ENCODE measurements at regions not wholly inside any gene's neighbourhood (a gene's known extent, or its start where the extent isn't known, plus 50 kb on each side); places are given as distances from the start of the nearest gene placed in this dataset.
A peak's percentile ranks its signal among the peaks of the same experiment; 100 is the strongest.
"Not testable (repeated sequence)": the region's sequence is repeated elsewhere in the genome, so short reads cannot be mapped to it uniquely, and the experiment has no call there.

DNA sequence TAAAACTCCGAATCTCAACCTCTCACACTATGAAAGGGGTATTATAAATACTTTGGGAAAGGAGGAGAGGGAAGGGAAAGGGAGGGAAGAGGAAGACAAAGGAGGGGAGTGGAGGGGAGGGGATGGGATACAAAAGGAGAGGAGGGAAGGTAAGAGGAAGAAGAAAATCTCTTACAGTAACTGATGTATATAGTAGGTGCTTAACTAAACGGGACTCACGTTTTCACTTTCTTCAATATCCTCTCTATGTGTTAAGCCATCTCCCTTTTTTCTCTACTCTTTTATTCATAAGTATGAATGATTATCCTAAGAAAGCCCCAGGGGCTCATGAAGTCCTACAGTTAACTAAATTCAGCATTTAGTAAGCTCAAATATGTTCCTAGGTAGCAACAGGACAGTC lies 729.6 kb upstream of the NR2F2 start:
- DNase-seq (ENCODE audit: low read depth): no peak

DNA sequence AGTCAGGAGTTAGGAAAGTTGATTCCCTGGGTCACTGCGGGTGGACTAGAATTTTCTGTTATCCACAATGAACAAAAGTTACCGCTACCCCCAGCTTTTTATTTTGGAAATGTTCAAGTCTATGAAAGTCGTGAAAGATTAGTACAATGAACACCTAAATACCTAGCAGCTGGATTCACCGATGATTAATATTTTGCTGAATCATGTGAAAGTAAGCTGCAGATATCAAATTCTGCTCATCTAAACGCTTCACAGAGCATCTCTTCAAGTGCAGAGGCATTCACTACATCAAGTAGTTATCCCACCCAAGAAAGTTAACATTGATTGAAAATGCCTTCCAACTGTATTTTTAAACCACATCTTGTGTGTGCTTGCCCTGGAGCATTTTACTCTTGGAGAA lies 729.0 kb upstream of the NR2F2 start:
- DNase-seq (ENCODE audit: low read depth): no peak

DNA sequence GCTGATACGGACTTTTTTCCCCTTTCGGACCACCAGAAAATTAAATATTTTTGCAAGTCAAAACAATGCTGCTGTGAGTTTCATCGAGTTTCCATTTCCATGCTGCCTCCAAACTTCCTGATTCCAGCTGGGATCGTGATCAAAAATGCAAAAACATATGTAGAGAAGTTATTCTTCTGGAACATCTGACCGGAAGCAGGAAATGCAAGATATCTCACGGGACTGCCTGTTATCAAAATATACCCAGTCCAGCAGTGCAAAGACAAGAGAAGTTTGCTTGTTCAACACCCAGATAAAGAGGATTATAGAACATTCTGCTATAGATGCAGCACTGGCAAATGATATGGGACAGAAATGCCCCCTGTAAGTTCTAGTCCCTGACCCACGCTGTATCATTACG lies 726.7 kb upstream of the NR2F2 start:
- no peak for DNase-seq (ENCODE audit: low read depth)

DNA sequence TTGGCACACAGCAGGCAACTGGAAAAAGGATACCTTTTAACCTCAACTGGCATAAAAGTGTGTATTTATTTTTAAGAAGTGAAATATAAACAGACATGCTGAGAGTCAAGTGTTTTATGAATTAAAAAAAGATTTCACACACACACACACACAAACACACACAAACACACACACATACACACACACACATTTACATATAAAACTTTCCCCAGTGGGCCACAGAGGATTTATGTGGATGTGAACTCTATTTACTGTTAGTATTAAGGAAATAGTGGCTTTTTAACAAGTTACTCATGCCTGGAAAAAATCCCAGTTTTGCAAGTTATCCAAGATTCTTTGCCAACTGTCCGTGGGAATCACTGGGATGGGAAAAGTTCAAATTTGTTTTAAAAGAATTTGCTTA lies 725.9 kb upstream of the NR2F2 start:
- peak; percentile 53 for DNase-seq (ENCODE audit: low read depth)

DNA sequence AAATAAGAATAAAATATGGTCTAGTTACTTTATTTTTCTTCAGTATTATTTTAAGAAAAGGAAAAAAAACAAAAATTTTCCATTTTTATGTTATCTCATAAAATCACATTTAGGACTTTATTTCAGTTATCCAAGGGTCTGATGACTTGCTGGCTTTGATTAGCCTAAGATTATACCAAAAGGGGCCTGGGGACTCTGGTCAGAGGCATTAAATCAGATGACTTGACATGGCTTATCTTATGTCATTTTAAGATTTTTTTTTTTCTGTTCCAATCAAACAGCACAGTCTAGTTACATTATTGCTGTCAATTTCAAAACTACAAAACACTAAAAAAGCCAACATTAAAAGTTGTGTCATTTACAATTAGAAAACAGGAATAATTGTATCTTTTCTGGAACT lies 725.4 kb upstream of the NR2F2 start:
- DNase-seq (ENCODE audit: low read depth): no peak

DNA sequence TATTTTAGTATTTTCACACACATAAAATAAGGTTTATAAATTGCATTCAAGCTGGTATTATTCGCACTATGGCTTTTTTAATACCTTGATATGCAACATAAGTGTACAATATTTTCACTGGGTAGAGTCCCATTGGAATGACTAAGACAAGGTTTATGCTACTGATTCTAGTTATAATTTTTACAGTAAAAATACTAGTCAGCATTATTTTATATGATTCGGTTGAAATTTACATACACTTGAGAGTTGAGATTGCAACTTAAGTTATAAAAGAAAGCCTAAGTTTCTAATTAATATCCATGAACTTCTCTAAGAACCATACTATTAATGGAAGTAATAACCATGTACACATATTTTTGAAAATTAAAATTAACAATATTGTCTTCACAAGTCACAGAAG lies 723.9 kb upstream of the NR2F2 start:
- DNase-seq (ENCODE audit: low read depth): no peak

DNA sequence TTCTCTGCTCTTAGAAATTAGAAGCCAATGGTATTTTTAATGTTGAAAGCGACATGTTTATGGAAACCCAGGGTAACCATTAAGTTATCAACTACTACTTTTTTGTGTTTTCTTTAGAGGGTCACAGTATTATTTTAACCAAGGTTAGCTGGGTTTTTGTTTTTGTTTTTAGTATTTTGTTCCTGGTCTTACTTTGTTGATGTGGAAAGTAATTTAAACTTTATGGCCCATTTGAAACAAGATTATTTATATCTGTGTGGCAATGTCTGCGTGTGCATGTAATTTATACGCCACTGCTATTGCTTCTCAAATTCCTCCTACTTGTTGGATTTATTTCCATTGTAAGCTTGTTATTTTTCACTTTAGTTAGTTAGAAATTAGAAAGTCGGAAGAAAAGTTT lies 722.1 kb upstream of the NR2F2 start:
- no peak for DNase-seq (ENCODE audit: low read depth)

DNA sequence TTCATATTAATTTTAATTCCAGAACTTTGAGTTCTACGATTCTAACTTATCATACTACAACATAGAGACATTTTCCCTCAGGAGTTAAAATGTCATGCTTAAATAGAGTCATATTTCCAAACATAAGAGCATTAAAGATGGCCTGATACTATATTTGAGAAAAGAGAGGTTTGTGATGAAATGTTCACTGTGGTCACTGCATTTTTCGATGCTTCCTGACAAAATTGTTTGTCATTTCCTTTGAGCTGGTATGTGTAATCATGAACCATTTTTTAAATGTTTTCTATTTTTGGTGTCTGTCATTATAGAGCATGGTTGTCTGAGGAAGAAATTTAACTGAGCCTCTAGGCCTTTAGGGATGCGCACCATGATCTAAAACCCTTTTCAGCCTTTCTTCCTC lies 721.4 kb upstream of the NR2F2 start:
- no peak for DNase-seq (ENCODE audit: low read depth)

DNA sequence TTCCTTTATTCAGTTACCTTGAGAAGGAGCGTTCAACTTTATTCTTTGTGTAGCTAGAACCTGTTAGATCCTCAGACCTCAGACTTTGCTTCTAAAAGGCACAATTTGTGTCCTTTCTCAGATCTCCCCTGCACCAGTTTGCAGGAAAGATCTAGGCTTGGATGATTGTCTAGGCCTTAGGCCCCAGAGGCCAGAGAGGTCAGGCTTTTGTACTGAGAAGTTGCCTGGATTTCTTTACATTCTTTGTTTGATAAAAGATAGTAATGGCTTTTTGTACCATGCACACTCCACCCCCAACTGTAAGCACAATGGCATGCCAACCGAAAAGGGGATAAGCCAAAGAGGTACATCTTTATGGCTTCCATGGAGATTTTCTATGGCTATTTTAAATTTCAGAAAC lies 719.6 kb upstream of the NR2F2 start:
- DNase-seq (ENCODE audit: low read depth): no peak

DNA sequence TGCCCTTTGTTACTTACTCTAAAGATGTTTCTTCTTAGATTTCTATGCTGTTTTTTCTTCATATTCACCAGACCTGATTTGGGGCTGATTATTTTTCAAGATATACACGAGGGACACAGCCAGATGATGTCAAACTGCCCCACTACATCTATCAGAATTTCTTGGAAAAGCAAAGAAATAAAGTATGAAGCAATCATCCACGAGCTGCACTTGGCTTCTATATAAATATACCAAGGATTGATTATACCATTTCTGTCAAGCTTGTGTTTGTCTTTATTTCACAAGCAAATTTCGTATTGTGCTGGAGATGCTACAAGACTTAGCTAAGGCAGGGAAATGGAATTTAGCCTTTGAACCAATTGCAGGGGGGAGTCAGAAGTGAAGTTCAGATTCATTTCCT lies 715.1 kb upstream of the NR2F2 start:
- DNase-seq (ENCODE audit: low read depth): no peak

DNA sequence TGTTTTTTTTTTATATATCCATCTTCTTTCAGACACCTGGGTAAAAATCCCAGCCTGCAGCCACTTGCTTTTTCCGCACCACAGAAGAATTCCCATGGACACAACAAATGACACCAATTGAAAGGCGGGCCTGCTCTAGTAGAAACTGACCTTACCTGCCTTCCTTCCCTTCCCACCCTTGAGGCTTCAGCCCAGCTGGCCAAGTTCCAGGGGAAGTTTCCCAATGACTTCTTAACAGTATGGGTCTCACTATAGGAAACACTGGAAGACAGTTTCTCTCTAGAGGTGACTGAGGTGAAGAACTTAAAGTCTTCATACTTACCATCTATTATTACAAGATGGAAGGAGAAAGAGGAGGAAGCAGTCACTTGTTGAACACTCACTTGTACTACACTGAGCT lies 714.2 kb upstream of the NR2F2 start:
- DNase-seq (ENCODE audit: low read depth): no peak

DNA sequence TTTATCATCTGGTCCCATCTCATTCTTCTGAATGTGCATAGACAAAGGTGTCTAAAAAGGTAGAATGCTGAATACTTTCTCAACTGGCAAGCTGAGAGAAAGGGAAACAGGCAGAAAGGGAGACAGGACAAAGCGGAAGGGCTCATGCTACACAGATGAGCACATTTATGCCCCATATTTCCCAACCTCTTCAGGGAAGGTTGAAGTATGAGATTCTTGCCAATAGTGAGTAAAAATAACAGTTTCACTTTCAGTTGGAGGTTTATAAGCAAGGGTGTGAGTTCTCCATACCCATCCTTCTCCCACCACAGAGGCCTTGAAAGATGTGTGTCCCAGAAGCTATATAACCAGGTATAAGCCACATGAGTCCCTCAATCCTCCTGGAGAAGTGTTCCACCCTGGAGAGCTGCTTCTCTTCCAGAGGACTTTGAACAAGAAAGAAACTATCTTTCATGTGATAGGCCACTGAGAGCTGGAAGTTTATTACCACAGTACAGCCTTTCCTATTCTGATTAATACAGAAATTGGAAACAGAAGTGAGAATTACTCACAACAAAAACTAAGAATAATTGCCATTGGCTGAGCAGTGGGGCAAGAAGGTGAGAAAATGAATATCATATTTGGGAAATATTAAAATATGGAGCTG lies 709.4 kb upstream of the NR2F2 start:
- DNase-seq (ENCODE audit: low read depth): no peak

DNA sequence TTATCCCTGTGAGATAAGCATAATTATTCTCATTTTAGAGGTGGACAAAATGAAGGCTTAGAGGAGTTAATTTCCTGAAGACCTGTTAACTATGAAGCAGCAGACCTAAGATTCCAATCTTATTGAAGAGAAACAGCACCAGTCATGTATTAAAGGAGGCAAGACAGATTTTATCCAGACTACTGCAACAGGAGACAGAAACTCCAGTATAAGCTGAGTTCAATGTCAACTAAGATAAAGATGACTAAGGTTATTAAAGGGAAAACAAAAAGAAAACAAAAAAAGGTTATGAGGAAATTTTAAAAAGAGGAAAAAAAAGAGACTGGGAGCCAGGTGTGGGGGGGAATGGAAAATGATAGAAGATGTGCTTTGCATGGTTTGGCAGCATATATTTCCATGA lies 707.7 kb upstream of the NR2F2 start:
- no peak for DNase-seq (ENCODE audit: low read depth)

DNA sequence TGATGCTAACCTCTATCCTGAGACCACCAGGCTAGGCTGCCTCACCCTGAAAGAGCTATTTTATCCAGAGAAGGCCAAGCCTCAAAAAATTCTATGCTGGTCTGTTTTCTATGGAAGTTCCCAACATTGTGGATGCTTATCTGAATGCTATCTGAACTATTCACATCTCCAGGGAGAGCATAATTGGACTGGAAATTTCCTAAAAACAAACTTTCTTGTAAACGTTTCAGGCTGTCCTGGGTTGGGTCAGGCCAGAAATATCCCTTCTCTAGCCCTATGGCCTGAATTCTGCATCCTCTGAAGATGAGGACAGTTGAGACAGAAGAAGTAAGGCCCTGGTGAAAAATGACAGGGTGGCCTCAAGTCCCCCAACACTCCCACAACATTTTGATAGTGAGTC lies 706.4 kb upstream of the NR2F2 start:
- DNase-seq (ENCODE audit: low read depth): no peak

DNA sequence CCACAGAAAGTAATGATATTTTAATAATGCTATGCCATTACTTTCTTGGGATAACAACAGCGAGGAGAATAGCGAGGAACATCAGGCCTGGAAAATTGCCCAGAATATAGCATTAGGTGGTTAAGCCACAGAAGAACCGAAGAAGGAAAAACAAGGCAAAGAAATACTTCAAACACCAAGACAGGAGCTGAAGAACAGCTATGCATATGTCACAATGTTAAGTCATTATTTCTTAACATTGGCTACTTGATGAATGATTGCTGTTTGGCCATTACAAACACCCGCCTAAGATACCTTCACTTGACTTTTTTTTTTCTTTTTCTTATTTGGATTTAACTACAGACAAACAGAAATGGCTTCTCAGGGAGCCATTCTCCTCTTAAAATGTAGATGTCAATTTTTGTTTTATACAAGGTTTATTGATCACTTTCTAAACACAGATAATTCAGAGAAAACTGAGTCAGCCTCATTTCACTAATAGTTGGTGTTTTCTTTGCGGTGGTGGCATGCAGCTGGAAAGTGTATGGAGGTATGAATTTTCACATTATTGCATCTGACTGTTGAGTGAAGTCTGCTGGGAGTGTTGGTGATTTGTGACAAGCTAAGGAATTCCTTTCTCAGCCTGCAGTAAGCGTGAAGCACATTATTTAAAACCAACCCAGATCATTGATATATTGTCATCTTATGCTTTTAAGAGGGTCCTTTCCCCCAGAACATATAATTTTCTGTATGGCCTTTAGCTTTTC lies 705.7 kb upstream of the NR2F2 start:
- DNase-seq (ENCODE audit: low read depth): no peak

DNA sequence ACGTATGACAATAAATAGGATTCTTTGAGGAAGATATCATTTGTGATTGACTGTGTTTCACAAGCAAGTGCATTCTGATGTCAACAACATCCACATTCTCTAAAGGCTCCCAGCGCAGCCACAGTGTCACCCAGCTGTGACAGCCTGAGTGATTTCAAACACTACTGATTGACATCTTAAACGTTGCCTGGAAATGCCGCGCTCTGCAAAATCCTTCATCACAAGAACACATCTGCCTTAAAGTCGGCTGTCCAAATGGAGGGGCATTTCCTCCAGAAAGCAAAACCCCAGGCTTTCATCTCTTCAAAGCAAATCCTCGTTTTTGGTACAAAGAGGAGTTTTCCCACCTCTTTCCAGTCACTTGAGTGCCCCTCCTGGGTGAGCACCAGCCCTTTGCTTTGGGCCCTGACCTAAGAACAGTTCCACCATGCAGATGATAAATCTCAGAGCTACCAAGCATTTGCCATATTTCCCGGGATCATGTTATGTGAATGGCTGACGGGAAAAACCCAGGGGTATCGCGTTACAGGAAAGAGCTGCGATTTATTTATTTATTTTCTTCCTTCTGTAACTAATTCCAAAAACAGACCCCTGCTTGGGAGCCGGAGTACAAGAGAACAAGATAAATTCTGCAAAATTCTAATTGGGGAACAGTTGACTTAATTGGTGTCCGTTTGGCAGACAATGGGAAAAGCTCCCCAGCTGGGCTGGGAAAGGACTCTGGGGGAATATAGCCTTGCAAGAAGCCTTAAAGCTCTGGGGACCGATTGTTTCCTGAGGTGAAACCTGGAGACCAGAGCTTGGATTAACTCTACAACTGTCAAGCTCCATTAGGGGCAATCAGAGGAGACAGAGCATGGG lies 703.8 kb upstream of the NR2F2 start:
- peak; percentile 16 for DNase-seq (ENCODE audit: low read depth)

DNA sequence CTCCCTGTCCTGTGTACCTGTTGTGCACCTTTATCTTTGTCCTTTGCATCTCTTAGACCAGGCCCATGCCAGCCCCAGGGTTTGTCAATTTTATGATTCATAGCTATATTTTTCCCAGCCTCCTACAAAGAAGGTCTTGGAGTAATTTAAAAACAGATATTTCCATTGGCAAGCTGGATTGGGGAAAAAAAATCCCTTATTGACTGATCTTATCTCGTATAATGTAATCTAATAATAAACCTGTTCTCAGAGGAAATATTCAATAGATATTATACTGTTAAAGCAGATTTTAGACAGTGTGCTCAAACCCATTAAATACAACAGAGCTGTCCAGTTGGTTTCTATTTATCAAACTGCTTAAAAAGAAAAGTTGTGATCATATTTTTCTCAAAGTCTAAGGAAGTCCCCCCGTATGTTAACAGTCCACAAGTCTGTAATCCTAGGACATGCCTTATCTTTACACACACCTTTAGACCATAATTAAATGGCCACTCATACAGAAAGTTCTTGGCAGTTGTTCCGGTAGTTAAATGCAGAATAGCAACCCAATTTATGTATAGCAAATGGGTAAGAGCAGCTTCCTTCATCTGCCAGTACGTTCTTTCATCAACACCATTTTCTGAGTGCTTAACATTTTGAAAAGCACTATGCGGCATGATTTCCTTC lies 700.9 kb upstream of the NR2F2 start:
- DNase-seq (ENCODE audit: low read depth): no peak

DNA sequence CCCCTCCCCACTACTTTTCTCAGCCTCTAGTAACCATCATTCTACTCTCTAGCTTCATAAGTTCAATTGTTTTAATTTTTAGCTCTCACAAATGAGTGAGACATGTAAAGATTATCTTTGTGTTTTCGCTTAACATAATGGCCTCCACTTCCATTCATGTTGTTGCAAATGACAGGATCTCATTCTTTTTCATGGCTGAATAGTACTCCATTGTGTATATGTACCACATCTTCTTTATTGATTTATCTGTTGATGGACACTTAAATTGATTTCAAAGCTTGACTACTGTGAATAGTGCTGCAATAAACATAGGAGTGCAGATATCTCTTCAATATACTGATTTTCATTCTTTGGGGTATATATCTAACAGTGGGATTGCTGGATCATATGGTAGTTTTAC lies 699.8 kb upstream of the NR2F2 start:
- DNase-seq (ENCODE audit: low read depth): no peak

DNA sequence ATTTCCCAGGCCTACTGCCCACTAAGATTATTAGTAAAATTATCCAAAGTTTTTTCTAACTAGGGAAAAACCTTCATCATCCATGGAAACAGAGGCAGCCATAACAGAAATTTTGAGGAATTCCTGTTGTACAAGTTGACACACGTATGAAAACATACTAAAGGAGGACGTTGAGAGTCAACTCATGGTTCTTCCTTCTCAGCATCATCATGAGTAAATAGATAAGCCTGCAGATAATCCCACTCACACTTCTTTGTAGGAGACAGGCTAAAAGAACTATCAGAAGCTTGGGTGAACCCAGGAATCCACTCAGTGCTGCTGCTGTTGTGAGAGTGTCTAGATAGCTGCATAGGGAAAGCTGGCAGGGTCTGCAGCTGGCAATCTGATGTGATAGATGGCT lies 694.8 kb upstream of the NR2F2 start:
- no peak for DNase-seq (ENCODE audit: low read depth)

DNA sequence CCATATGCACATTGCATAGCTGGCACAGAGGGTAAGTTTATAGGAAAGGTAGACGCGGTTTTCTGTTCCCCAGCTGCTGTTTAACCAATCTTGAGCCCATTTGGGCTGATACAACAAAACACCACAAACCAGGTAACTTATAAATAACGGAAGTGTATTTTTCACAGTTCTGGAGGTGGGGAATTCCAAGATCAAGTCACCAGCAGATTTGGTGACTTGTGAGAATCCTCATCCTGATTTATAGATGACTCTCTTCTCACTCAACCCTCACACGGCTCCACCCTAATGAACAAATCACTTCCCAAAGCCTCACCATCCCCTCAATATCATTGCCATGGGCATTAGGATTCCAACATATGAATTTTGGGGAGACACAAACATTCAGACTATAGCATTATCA lies 694.4 kb upstream of the NR2F2 start:
- no peak for DNase-seq (ENCODE audit: low read depth)

DNA sequence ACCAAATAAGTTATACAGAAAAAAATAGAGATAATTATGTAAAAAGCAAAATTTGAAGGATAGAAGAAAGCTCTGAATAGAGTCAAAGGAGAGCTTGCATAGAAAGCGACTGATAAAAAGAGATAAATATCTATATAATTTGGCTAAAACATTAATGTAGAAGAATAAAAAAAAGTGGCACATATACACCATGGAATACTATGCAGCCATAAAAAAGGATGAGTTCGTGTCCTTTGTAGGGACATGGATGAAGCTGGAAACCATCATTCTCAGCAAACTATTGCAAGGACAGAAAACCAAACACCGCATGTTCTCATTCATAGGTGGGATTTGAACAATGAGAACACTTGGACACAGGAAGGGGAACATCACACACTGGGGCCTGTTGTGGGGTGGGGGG lies 693.3 kb upstream of the NR2F2 start:
- not testable (repeated sequence) for DNase-seq (ENCODE audit: low read depth)

DNA sequence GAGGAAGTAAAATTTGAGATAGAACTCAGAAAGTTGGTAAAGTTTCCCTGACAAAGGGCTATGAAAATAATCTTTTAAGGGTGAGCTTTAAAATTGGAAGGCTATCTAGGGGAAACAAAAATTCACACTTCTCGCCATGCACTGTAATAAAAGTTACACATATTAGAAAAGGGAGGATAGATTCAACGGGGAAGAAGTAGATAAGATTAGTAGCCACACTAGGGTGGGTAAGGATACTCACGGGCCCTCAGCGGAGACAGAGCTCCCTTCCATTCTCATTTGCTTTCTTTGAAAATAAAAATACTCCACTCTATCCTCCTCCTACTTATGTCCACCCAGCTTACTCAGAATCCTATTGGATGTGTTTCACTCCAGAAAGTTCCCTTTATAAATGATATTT lies 691.3 kb upstream of the NR2F2 start:
- no peak for DNase-seq (ENCODE audit: low read depth)

All from M059J (cell line).